ENCODE measurements at regions not wholly inside any gene's neighbourhood (a gene's known extent, or its start where the extent isn't known, plus 50 kb on each side); places are given as distances from the start of the nearest gene placed in this dataset.
"Not testable (repeated sequence)": the region's sequence is repeated elsewhere in the genome, so short reads cannot be mapped to it uniquely, and the experiment has no call there.

- ChIA-PET POLR2A (interaction anchor here (0.5 to 0.7 kb wide), 2 partner anchors 57 to 118 kb away, joined by 3 to 4 read pairs; no protein-coding TSS in a partner anchor), CTCF (interaction anchor here (0.6 to 6.7 kb wide), 31 partner anchors 10 to 470 kb away, joined by 3 to 66 read pairs (median 5); partner anchors contain the start of gene USP22)
- H3K36me3 ChIP-seq (ENCODE audit: control insufficient read depth in 2 of 2, insufficient read depth in 1 of 2, low read length in 2 of 2) = no peaks in the 10 kb centered on the region
- H3K4me1 ChIP-seq (ENCODE audit: control insufficient read depth, insufficient read depth, low read length) = 0 out of 2 replicates have a peak, but pooled peaks cover 5% of the 10 kb centered on the region
- TF ChIP-seq ZNF600 (tag by site-specific recombination; IDR thresholded peaks at IDR 0.05) = peak; percentile 71
- peak; percentile 53 for TF ChIP-seq PATZ1 (tag by site-specific recombination; IDR thresholded peaks at IDR 0.05)
- peak; percentile 69 for TF ChIP-seq CTCF (tag by site-specific recombination; IDR thresholded peaks at IDR 0.05)
- no peak for TF ChIP-seq ZNF133 (tag by site-specific recombination; IDR thresholded peaks at IDR 0.05)
- TF ChIP-seq ZNF621 (tag by site-specific recombination; IDR thresholded peaks at IDR 0.05) = no peak
- TF ChIP-seq ZFHX2 (tag by site-specific recombination; conservative IDR thresholded peaks at IDR 0.05) = peak; percentile 35; the same call in 1 of the 2 replicates
- TF ChIP-seq ZNF501 (tag by site-specific recombination; IDR thresholded peaks at IDR 0.05) = no peak
- peak; percentile 64 for TF ChIP-seq ZNF654 (tag by site-specific recombination; IDR thresholded peaks at IDR 0.05; ENCODE audit: low read depth)
- no peak for TF ChIP-seq ZNF280C (tag by site-specific recombination; IDR thresholded peaks at IDR 0.05)
- H3K27ac ChIP-seq (ENCODE audit: extremely low read depth, low read depth, low read length) = no peak overlapping the region
- H3K9me3 ChIP-seq (ENCODE audit: control insufficient read depth, insufficient read depth, low read depth, low read length) = no peaks in the 10 kb centered on the region
- H3K4me3 ChIP-seq (ENCODE audit: low read depth, low read length) = no peak overlapping the region
These were observed 136.9 kb downstream of the KCNJ12 start for GRCh38 chr17:21513012-21513570.

- H3K4me1 ChIP-seq (ENCODE audit: control insufficient read depth, insufficient read depth, low read length); H3K36me3 ChIP-seq (ENCODE audit: control insufficient read depth in 2 of 2, insufficient read depth in 1 of 2, low read length in 2 of 2); H3K9me3 ChIP-seq (ENCODE audit: control insufficient read depth, insufficient read depth, low read depth, low read length); H3K27ac ChIP-seq (ENCODE audit: extremely low read depth, low read depth, low read length); POLR2A ChIA-PET; H3K4me3 ChIP-seq (ENCODE audit: low read depth, low read length): not testable (repeated sequence)
- CTCF ChIA-PET = interaction anchor here (0.8 to 6.7 kb wide), 7 partner anchors 10 to 234 kb away, joined by 3 to 66 read pairs (median 12); no protein-coding TSS in a partner anchor
These were observed 138.4 kb downstream of the KCNJ12 start for GRCh38 chr17:21514567-21514966.

GRCh38 chr17:21517538-21518293, 141.6 kb downstream of the KCNJ12 start:
- ChIA-PET CTCF (interaction anchor here (1.1 to 2.8 kb wide), 4 partner anchors 8 to 278 kb away, joined by 3 to 12 read pairs (median 4); no protein-coding TSS in a partner anchor), POLR2A (no interaction called here)
- Histone ChIP-seq H3K4me3 (ENCODE audit: low read depth, low read length) (no peak overlapping the region), H3K27ac (ENCODE audit: extremely low read depth, low read depth, low read length) (no peak overlapping the region), H3K9me3 (ENCODE audit: control insufficient read depth, insufficient read depth, low read depth, low read length) (no peaks in the 10 kb centered on the region), H3K36me3 (ENCODE audit: control insufficient read depth in 2 of 2, insufficient read depth in 1 of 2, low read length in 2 of 2) (no peaks in the 10 kb centered on the region), H3K4me1 (ENCODE audit: control insufficient read depth, insufficient read depth, low read length) (no peaks in the 10 kb centered on the region)
- TF ChIP-seq ZNF214 (tag by site-specific recombination; IDR thresholded peaks at IDR 0.05; ENCODE audit: borderline replicate concordance) (no peak), ZNF133 (tag by site-specific recombination; IDR thresholded peaks at IDR 0.05) (no peak), ZNF792 (tag by site-specific recombination; IDR thresholded peaks at IDR 0.05) (no peak), ZNF513 (tag by site-specific recombination; IDR thresholded peaks at IDR 0.05) (no peak), ZNF184 (tag by site-specific recombination; IDR thresholded peaks at IDR 0.05) (no peak), ZNF23 (tag by site-specific recombination; IDR thresholded peaks at IDR 0.05; ENCODE audit: borderline replicate concordance) (no peak), TRIM28 (IDR thresholded peaks at IDR 0.05; ENCODE audit: borderline replicate concordance, low read length) (no peak), KLF9 (tag by site-specific recombination; IDR thresholded peaks at IDR 0.05; ENCODE audit: low read depth) (no peak), KLF16 (tag by site-specific recombination; IDR thresholded peaks at IDR 0.05) (no peak), ZNF600 (tag by site-specific recombination; IDR thresholded peaks at IDR 0.05) (no peak), ZSCAN4 (tag by site-specific recombination; IDR thresholded peaks at IDR 0.05) (no peak)

All from HEK293 (cell line).